Endothelial cell of umbilical vein (primary cell): ENCODE measurements at regions not wholly inside any gene's neighbourhood (a gene's known extent, or its start where the extent isn't known, plus 50 kb on each side); places are given as distances from the start of the nearest gene placed in this dataset.

ENCODE experiments used
- EZH2 ChIP-seq: IDR thresholded peaks from 2 replicates; pipeline ENCODE4 v1.6.1; 2012; ENCODE audit warnings: borderline replicate concordance, low read depth, mild to moderate bottlenecking, moderate library complexity, low read length, inconsistent platforms; ENCODE audit not compliant: severe bottlenecking
- FOS ChIP-seq: IDR thresholded peaks from 2 replicates; pipeline ENCODE4 v1.6.1; 2011; ENCODE audit warnings: mild to moderate bottlenecking, low read length, moderate library complexity, borderline replicate concordance; ENCODE audit not compliant: insufficient read depth
- POLR2A ChIP-seq: IDR thresholded peaks from 2 replicates; pipeline ENCODE4 v1.6.1; 2012; ENCODE audit warnings: low read depth, mild to moderate bottlenecking, control low read depth, low read length
- POLR2AphosphoS5 ChIP-seq: IDR thresholded peaks from 2 replicates; pipeline ENCODE4 v1.6.1; 2012; ENCODE audit warnings: low read depth, mild to moderate bottlenecking, control low read depth, low read length, moderate library complexity; ENCODE audit not compliant: insufficient read depth
- TF ChIP-seq, protein P1 (sequence below), 2 donors: IDR thresholded peaks; 1 replicate in 1 of 2; 2 replicates in 1 of 2; pipeline ENCODE4 v1.5.1; 2011; ENCODE audit warnings: low read length in 2 of 2, mild to moderate bottlenecking in 2 of 2, moderate library complexity in 2 of 2, control low read depth in 1 of 2, inconsistent platforms in 1 of 2, low read depth in 1 of 2; ENCODE audit not compliant: insufficient read depth in 1 of 2; ENCODE audit errors: extremely low read depth in 1 of 2
- TF ChIP-seq, protein P2 (sequence below): IDR thresholded peaks from 2 replicates; pipeline ENCODE4 v1.6.1; 2011; ENCODE audit not compliant: insufficient read depth, insufficient read length

DNA sequence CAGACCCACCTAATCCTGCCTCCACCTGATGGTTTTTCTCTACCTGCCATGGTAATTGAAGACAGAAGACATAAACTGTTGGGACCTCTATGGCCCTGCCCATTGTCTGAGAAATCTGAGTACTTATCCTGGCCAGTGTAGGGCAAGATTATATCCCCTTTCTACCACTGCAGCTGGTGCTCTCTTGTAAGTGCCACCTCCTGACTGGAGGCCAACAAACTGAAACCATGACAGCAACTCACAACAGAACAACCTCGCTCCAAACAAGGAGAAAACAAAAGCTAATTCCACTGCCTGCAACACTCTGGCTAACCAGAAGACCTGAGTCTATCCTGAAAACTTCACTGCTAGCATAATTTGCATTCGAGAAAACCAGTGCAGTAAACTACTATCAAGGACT is 82.9 kb downstream of the CLDN1 start:
- no peak for TF ChIP-seq POLR2A
- TF ChIP-seq, protein P1, sequence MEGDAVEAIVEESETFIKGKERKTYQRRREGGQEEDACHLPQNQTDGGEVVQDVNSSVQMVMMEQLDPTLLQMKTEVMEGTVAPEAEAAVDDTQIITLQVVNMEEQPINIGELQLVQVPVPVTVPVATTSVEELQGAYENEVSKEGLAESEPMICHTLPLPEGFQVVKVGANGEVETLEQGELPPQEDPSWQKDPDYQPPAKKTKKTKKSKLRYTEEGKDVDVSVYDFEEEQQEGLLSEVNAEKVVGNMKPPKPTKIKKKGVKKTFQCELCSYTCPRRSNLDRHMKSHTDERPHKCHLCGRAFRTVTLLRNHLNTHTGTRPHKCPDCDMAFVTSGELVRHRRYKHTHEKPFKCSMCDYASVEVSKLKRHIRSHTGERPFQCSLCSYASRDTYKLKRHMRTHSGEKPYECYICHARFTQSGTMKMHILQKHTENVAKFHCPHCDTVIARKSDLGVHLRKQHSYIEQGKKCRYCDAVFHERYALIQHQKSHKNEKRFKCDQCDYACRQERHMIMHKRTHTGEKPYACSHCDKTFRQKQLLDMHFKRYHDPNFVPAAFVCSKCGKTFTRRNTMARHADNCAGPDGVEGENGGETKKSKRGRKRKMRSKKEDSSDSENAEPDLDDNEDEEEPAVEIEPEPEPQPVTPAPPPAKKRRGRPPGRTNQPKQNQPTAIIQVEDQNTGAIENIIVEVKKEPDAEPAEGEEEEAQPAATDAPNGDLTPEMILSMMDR (IDR thresholded peaks at IDR 0.05; ENCODE audit: extremely low read depth in 1 of 2, insufficient read depth in 1 of 2, low read depth in 1 of 2, low read length in 2 of 2) = no peak
- TF ChIP-seq, protein P2, sequence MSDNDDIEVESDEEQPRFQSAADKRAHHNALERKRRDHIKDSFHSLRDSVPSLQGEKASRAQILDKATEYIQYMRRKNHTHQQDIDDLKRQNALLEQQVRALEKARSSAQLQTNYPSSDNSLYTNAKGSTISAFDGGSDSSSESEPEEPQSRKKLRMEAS = no peak
- TF ChIP-seq POLR2AphosphoS5 = no peak
- TF ChIP-seq FOS = no peak
- TF ChIP-seq EZH2 = no peak
